ENCODE measurements at regions not wholly inside any gene's neighbourhood (a gene's known extent, or its start where the extent isn't known, plus 50 kb on each side); places are given as distances from the start of the nearest gene placed in this dataset.

DNA sequence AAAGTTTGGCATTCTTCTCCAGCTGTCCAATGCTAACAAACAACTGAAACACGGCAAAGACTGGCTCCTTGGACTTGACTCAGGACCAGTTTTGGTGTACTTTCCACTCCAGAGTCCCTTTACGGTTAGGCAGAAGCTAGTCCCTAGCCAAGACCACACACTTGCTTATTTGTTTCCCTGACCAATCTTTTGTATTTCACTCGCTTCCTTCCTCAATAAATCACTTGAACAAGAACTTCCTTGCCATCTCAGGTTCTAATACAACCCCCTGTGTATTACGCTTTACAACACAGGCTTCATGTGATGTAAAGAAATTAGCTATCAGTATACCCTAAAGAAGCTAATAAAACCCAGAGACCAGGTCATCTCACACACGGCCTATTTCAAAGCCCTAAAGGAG is 947.5 kb upstream of the CTNND2 start:
- no peak overlapping the region for H3K4me3 ChIP-seq (ENCODE audit: low read depth, low read length)
- no peak for DNase-seq (ENCODE audit: low read depth)

DNA sequence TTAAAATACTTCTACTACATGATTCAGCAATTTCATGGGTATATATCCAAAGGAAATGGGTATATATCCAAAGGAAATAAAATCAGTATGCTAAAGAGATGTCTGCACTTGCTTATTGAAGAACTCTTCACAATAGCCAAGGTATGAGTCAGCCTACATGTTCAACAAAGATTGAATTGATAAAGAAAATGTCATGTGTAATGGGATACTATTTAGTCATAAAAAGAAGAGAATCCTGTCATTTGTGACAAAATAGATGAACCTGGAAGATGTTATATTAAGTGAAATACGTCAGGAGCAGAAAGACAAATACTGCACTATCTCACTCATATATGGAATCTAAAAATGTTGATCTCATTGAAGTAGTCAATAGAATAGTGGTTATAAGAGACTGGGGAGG is 944.5 kb upstream of the CTNND2 start:
- DNase-seq (ENCODE audit: low read depth): no peak
- no peak overlapping the region for H3K4me3 ChIP-seq (ENCODE audit: low read depth, low read length)

DNA sequence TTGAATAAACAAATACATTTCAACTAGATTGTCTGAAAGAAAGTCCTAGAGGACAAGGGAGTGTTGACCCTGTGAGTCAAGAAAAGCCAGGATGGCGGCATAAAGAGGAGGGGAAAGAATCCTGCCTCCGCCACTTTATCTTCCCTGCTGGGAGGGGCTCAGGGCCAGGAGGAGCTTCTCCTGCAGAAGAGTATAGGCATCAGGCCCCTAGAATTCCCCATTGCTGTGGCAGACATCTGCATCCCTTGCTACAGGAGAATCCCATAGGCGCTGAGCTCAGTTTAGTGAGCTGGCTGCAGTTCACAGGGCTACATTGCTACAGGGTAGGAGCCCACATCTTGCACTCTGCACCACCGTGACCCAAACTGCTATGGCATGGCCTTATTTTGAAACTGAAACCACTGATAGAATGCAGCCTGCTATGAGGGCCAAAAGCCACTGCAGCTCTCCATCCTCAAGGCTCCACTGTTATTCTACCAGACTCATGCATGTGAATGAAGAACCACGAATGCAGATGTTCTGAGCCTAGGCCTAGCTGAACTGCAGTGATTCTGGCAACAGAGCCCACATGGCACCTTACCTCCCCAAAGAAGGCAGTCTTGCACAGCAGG is 941.4 kb upstream of the CTNND2 start:
- H3K4me3 ChIP-seq (ENCODE audit: low read depth, low read length): no peak overlapping the region

DNA sequence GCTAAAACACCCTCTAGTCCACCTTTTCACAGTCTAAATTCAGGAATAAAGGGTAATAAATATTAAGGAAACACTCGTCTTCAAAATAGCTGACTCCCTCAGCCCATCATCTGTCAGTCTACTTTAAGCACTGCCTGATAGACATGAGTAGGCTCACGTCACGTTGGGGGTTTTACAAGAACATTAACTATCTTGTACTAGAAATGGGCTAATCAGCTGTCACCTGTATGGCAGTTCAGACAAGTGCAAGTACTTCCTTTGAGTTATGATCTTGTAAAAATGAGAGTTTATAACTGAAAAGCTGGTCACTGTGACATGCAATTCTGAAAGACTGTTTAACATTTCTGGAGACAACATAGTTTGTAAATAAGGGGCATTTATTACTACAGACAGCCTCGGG is 936.7 kb upstream of the CTNND2 start:
- H3K4me3 ChIP-seq (ENCODE audit: low read depth, low read length): no peak overlapping the region
- no peak for DNase-seq (ENCODE audit: low read depth)

More for the DNA sequence above, 941.4 kb upstream of the CTNND2 start:
- DNase-seq (ENCODE audit: low read depth): no peak

DNA sequence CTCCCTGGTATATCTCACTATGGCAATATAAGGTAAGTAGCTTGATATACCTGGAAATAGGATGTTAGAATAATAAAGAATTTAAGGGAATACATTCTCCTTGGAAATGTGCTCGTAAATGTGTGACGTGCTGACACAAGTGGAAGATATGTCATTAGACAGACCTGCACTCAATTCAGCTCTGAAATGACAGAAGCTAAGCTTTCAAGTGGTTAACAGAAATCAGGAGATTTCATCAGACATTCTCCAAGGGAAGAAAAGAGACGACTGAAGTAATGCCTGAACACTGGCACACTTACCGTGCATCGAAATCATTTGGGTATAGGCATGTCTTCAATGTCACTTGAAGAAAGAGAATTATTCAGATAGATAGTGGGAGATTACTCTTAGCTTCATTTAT is 933.3 kb upstream of the CTNND2 start:
- H3K4me3 ChIP-seq (ENCODE audit: low read depth, low read length): no peak overlapping the region
- no peak for DNase-seq (ENCODE audit: low read depth)

GRCh38 chr5:12825163-12825562 is 920.9 kb upstream of the CTNND2 start:
- H3K4me3 ChIP-seq (ENCODE audit: low read depth, low read length): no peak overlapping the region
- DNase-seq (ENCODE audit: low read depth): no peak

GRCh38 chr5:12805165-12805698 is 901.0 kb upstream of the CTNND2 start:
- no peak overlapping the region for H3K4me3 ChIP-seq (ENCODE audit: low read depth, low read length)
- no peak for DNase-seq (ENCODE audit: low read depth)

GRCh38 chr5:12799165-12799564 is 894.9 kb upstream of the CTNND2 start:
- H3K4me3 ChIP-seq (ENCODE audit: low read depth, low read length): no peak overlapping the region
- no peak for DNase-seq (ENCODE audit: low read depth)

DNA sequence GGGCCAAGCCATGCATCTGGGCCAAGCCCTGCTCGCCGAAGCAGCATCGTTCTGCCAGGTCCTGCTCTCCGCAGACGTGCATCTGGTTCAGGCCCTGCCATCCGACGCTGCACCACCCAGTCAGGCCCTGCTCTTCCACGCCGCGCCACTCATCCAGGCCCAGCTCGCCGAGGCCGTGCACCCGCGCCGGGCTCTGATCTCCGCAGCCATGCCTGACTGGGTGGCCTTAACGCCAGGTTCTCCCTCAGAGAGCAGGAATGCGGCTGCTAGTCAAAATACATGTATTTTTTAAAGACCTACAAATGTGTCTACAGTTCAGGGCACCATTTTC is 891.1 kb upstream of the CTNND2 start:
- no peak overlapping the region for H3K4me3 ChIP-seq (ENCODE audit: low read depth, low read length)
- DNase-seq (ENCODE audit: low read depth): no peak

- no peak for DNase-seq (ENCODE audit: low read depth)
These were observed 890.5 kb upstream of the CTNND2 start for GRCh38 chr5:12794476-12795332.

DNA sequence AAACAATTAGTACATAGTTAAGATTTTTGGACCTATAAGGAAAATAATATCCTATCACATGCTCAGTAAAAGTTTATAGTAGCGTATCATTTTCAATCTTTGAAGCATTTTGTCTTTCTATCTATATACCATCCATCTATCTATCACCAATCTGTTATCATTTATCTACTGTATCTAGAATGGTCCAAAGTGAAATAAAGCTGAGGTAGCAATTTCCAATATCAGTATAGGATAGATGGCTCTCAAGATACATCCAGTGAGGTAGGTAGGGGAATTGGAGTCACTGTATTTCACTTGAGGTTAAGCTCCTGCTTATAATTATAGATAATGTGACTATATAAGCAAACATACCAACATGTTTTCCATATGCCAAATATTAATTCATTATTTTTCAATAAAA is 889.1 kb upstream of the CTNND2 start:
- no peak overlapping the region for H3K4me3 ChIP-seq (ENCODE audit: low read depth, low read length)
- no peak for DNase-seq (ENCODE audit: low read depth)

More at GRCh38 chr5:12794476-12795332, 890.5 kb upstream of the CTNND2 start:
- no peak overlapping the region for H3K4me3 ChIP-seq (ENCODE audit: low read depth, low read length)

DNA sequence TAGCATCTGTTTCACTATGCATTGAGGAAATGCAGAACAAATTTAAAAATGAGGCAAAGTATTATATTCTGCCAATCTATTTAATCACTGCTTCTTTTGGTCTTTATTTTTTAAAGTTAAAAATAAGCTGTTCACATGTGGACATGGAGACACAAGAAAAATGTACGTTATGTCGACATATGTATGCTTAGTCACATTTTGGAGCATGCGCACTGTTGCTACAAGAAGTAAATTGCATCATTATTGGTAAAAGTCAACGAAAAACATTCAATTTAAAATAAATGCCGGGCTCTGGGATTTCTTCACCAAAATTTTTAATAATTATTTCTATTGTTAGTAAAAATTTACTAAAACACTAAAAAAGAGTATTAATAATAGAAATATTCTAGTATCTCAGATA is 876.3 kb upstream of the CTNND2 start:
- DNase-seq (ENCODE audit: low read depth): no peak
- no peak overlapping the region for H3K4me3 ChIP-seq (ENCODE audit: low read depth, low read length)

GRCh38 chr5:12777342-12777741 is 873.1 kb upstream of the CTNND2 start:
- DNase-seq (ENCODE audit: low read depth): no peak
- no peak overlapping the region for H3K4me3 ChIP-seq (ENCODE audit: low read depth, low read length)

DNA sequence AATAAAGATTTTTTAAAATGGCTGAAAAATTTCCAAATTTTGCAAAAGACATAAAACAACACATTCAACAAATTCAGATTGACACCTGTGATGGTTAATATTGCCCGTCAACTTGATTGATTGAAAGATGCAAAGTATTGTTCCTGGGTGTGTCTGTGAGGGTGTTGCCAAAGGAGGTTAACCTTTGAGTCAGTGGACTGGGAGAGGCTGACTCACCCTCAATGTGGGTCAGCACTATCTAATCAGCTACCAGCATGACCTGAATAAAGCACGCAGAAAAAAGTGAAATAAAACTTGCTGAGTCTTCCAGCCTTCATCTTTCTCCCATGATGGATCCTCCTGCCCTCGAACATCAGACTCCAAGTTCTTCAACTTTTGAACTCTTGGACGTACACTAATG is 868.0 kb upstream of the CTNND2 start:
- H3K4me3 ChIP-seq (ENCODE audit: low read depth, low read length): no peak overlapping the region
- DNase-seq (ENCODE audit: low read depth): no peak

DNA sequence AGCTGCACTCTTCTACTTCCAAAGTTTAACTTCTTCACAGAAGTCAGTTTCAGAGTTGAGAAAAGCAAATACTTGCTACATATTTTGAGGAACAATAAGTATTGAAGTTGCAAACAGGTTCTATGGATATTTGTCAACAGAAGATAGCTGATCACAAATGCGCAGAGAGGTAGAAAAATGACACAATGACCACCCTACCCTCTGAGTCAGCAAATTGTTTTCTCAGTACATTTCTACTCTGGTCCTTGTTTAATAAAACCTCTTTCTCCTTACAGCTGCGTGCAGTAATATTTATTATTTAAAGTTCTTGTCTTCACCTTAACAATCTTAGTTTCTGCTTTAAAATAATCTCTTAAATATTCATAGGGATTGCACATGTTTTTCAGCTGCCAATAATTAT is 855.1 kb upstream of the CTNND2 start:
- no peak for DNase-seq (ENCODE audit: low read depth)
- H3K4me3 ChIP-seq (ENCODE audit: low read depth, low read length): no peak overlapping the region

GRCh38 chr5:12757035-12757434 is 852.8 kb upstream of the CTNND2 start:
- no peak for DNase-seq (ENCODE audit: low read depth)
- no peak overlapping the region for H3K4me3 ChIP-seq (ENCODE audit: low read depth, low read length)

DNA sequence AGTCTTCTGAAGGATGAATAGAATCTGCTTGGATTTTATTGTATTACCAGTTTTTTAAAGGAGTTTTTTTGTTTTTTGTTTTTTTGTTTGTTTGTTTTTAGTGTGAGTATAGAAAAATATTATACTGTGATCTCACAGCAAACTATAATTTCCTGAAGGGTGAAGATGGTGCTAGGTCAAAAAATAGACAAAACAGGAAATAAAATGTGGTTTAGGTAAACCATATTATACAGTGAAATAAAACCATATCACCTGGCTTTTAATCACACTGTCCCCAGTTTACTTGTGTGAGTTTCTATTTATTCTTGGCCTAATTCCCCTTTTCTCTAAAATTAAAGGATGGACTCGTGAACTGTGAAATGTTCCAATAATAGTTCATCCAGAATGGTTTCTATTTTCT is 841.3 kb upstream of the CTNND2 start:
- no peak for DNase-seq (ENCODE audit: low read depth)
- H3K4me3 ChIP-seq (ENCODE audit: low read depth, low read length): no peak overlapping the region

DNA sequence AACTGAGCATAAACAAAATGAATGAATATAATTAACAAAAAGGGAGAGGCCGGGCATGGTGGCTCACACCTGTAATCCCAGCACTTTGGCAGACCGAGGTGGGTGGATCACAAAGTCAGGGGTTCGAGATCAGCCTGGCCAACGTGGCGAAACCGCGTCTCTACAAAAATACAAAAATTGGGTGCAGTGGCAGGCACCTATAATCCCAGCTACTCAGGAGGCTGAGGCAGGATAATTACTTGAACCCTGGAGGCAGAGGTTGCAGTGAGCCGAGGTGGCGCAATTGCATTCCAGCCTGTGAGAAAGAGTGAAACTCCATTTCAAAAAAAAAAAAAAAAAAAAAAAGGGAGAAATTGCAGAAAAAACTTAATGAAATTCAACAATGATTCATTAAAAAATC is 839.3 kb upstream of the CTNND2 start:
- no peak overlapping the region for H3K4me3 ChIP-seq (ENCODE audit: low read depth, low read length)
- DNase-seq (ENCODE audit: low read depth): no peak

DNA sequence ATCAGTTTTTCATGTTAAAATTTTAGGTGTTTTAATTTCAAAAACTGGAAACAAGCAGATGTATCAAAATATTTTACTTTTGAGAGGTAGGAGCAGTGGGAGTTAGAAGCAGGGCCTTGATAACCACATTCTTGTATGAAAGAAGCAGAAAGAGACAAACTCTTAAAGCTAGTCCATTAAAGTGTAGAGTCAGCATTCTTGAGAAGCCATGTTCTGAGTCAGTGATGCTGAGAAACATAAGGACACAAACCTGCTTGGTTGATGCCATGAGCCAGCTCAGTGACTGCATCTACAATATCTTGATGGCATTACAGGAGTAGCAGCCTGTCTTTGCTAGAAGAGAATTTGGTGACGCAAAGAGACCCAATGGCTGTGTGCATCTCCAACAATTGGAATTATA is 826.1 kb upstream of the CTNND2 start:
- no peak overlapping the region for H3K4me3 ChIP-seq (ENCODE audit: low read depth, low read length)
- no peak for DNase-seq (ENCODE audit: low read depth)

DNA sequence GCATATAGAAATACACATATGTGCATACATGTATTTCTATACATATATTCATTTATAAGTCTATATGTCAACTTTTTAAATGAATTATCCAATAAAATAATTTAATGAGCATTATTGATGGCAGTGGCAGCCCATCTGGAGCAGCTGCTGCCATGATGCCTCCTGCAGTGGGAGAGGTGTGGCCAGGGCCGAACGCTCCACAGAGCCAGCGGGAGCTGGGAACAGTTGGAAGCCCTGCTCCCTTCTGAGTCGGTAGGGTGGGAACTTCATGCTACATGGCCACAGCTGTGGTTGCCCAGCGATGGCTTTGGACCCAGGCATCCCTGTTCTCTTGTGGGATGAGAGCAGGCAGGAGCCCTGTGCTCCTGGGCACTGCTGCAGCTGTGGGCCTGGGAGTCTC is 812.4 kb upstream of the CTNND2 start:
- DNase-seq (ENCODE audit: low read depth): no peak
- H3K4me3 ChIP-seq (ENCODE audit: low read depth, low read length): no peak overlapping the region

DNA sequence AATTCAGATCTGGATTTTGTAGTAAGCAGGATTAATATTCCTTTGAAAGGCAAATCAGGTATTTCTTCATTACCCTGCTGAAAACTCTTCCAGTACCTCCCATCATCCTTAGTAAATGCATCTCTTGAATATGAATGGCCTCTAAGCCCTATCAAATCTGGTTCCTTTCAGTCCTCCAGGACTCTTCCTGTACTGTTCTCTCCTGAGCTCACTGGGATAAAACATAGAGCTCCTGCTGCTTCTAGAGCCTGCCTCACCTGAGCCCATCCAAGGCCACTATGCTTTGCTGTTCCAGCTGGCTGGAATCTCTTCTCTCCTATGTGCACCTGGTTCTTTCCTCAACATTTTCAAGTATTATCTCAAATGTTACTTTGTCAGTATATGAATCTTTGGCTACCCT is 803.3 kb upstream of the CTNND2 start:
- no peak overlapping the region for H3K4me3 ChIP-seq (ENCODE audit: low read depth, low read length)
- no peak for DNase-seq (ENCODE audit: low read depth)

Data from skeletal muscle cell (primary cell).